Ovary (tissue), 7 donors: ENCODE measurements at regions not wholly inside any gene's neighbourhood (a gene's known extent, or its start where the extent isn't known, plus 50 kb on each side); places are given as distances from the start of the nearest gene placed in this dataset.

Source experiments
- DNase-seq, 5 donors: peaks; one replicate each; pipeline ENCODE4 v3.0.0-alpha.2; 2019 to 2020
- H3K27ac ChIP-seq, 2 donors: fragments of 200-600 bp; one replicate each; pipeline versions ENCODE4 v1.5.1 to v1.8.0; 2019 to 2022
- H3K27me3 ChIP-seq: fragments of 200-600 bp; one replicate; pipeline ENCODE4 v1.8.0; 2022
- H3K36me3 ChIP-seq: fragments of 200-600 bp; sonication (generic); one replicate; pipeline ENCODE4 v1.5.1; 2019
- H3K4me1 ChIP-seq: one replicate; pipeline ENCODE4 v1.8.1; 2013; ENCODE audit warnings: mild to moderate bottlenecking, moderate library complexity; ENCODE audit not compliant: insufficient read depth
- H3K4me3 ChIP-seq: fragments of 200-600 bp; sonication (generic); one replicate; pipeline ENCODE4 v1.5.1; 2017
- H3K9me3 ChIP-seq, 2 donors: fragments of 200-600 bp in 1 of 2; sonication (generic) in 1 of 2; one replicate each; pipeline versions ENCODE4 v1.5.1 to v1.8.1; 2013 to 2019; ENCODE audit warnings: mild to moderate bottlenecking in 1 of 2, moderate library complexity in 1 of 2
- EP300 ChIP-seq: sonication (generic); formaldehyde crosslinking; IDR thresholded peaks from one replicate; pipeline ENCODE4 v1.6.1; 2017; ENCODE audit warnings: antibody characterized with exemption
- POLR2A ChIP-seq: fragments of 450-650 bp; IDR thresholded peaks from one replicate; pipeline ENCODE4 v1.6.1; 2017; ENCODE audit warnings: antibody characterized with exemption, mild to moderate bottlenecking, moderate library complexity
- WGBS, 3 donors: extraction: QIAGEN DNeasy Blood & Tissue Kit in 1 of 3; methylation state at CpG; one replicate each; pipeline versions ENCODE4 v1.1.5 to v1.1.7; 2013 to 2017; 5-methylcytosine and 5-hydroxymethylcytosine counted together
- intact Hi-C, 4 donors: fragments of 100-400 bp; cut with DNase I; formaldehyde crosslinking; loops; one replicate each; pipeline versions ENCODE4 v1.11.0 to v1.15.1; 2022 to 2023
- TF ChIP-seq, protein P1 (sequence below), 3 donors: fragments of 450-650 bp in 2 of 3; fragments of 200-600 bp in 1 of 3; IDR thresholded peaks; one replicate each; pipeline versions ENCODE4 v1.5.1 to v1.8.0; 2016 to 2022; ENCODE audit warnings: antibody characterized with exemption in 3 of 3, mild to moderate bottlenecking in 1 of 3
- donor health status: DM: no; HTN: no; CAD: no; lungs with moderate emphysema.
- donor health status: DM: no; HTN: no; CAD: no.
- donor health status: Bipolar disorder and iron deficiency.
- donor health status: DM: no; HTN: no; CAD: no.
- donor health status: DM: yes; HTN: yes; CAD: no.

DNA sequence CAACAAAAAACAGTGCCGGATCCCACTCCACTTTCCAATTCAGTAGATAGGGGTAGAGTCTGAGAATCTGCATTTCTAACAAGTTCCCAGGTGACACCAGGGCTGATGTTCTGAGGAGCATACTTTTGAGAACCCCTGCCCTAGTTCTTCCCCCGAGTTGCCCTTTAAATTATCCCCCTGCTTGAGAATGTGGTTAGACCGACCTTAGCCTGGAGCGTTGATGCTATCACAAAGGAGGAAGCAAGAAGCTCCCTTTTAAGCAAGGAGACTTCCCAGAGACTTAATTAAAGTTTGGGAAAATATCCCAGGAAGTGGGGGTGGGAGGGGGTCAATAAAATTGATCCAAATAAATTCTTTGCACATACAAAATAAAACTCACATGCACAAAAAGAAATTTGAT, 485.9 kb downstream of the SMARCA1 start:
- Histone ChIP-seq H3K4me1 (no peaks in the 10 kb centered on the region), H3K36me3 (no peaks in the 10 kb centered on the region), H3K9me3 (no peaks in the 10 kb centered on the region), H3K4me3 (no peak overlapping the region), H3K27ac (no peak overlapping the region), H3K27me3 (no peaks in the 10 kb centered on the region)
- TF ChIP-seq EP300 = no peak
- TF ChIP-seq, protein P1, sequence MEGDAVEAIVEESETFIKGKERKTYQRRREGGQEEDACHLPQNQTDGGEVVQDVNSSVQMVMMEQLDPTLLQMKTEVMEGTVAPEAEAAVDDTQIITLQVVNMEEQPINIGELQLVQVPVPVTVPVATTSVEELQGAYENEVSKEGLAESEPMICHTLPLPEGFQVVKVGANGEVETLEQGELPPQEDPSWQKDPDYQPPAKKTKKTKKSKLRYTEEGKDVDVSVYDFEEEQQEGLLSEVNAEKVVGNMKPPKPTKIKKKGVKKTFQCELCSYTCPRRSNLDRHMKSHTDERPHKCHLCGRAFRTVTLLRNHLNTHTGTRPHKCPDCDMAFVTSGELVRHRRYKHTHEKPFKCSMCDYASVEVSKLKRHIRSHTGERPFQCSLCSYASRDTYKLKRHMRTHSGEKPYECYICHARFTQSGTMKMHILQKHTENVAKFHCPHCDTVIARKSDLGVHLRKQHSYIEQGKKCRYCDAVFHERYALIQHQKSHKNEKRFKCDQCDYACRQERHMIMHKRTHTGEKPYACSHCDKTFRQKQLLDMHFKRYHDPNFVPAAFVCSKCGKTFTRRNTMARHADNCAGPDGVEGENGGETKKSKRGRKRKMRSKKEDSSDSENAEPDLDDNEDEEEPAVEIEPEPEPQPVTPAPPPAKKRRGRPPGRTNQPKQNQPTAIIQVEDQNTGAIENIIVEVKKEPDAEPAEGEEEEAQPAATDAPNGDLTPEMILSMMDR (IDR thresholded peaks at IDR 0.05) = no peak
- no peak for TF ChIP-seq POLR2A
- WGBS, 3 donors = 47 to 62% (median 56%) methylated on average over 4 of the region's 4 CpGs
- intact Hi-C loops = no loop called here
- DNase-seq = no peak

- H3K27ac ChIP-seq = no peak overlapping the region
- H3K36me3 ChIP-seq = no peaks in the 10 kb centered on the region
- no peak overlapping the region for H3K4me3 ChIP-seq
- intact Hi-C loops = no loop called here
- DNase-seq = no peak
- H3K4me1 ChIP-seq = no peaks in the 10 kb centered on the region
- TF ChIP-seq, protein P1 (IDR thresholded peaks at IDR 0.05) = no peak
- no peak for TF ChIP-seq POLR2A
- no peak for TF ChIP-seq EP300
- H3K27me3 ChIP-seq = no peaks in the 10 kb centered on the region
- H3K9me3 ChIP-seq = no peaks in the 10 kb centered on the region
Observed at GRCh38 chrX:129035180-129035579, 488.1 kb downstream of the SMARCA1 start.

- Histone ChIP-seq H3K4me1 (no peaks in the 10 kb centered on the region), H3K4me3 (no peak overlapping the region), H3K36me3 (no peaks in the 10 kb centered on the region), H3K9me3 (no peaks in the 10 kb centered on the region), H3K27me3 (no peaks in the 10 kb centered on the region), H3K27ac (no peak overlapping the region)
- DNase-seq = no peak
- 31 to 59% (median 45%) methylated on average over 1 of the region's 1 CpG for WGBS, 3 donors
- no peak for TF ChIP-seq EP300
- no peak for TF ChIP-seq POLR2A
- TF ChIP-seq, protein P1 (IDR thresholded peaks at IDR 0.05) = no peak
- intact Hi-C loops = no loop called here
Observed at GRCh38 chrX:129034196-129034595, 489.1 kb downstream of the SMARCA1 start.

DNA sequence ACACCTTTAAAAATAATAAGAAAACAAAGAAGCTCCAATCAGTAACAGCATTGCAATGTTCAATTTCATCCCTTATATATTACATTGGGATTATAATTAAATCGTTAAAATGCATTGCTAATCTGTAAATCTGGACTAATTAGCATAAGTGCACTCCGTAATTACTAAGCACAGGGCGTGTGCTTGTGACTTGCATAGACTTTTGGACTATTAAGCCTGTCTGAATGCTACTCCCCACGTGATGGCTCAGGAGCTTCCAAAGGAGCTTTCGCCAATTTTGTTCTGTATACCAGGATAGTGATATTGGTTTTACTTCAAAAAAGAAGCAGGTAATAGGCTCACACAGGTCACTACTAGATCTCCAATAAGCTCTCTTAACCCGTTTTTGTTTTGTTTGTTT, 497.1 kb downstream of the SMARCA1 start:
- H3K27ac ChIP-seq = no peak overlapping the region
- H3K9me3 ChIP-seq = no peaks in the 10 kb centered on the region
- no peaks in the 10 kb centered on the region for H3K27me3 ChIP-seq
- H3K4me3 ChIP-seq = no peak overlapping the region
- DNase-seq = no peak
- intact Hi-C loops = no loop called here
- no peaks in the 10 kb centered on the region for H3K4me1 ChIP-seq
- H3K36me3 ChIP-seq = no peaks in the 10 kb centered on the region
- TF ChIP-seq POLR2A = no peak
- WGBS, 3 donors = 51 to 53% (median 51%) methylated on average over 6 of the region's 6 CpGs

DNA sequence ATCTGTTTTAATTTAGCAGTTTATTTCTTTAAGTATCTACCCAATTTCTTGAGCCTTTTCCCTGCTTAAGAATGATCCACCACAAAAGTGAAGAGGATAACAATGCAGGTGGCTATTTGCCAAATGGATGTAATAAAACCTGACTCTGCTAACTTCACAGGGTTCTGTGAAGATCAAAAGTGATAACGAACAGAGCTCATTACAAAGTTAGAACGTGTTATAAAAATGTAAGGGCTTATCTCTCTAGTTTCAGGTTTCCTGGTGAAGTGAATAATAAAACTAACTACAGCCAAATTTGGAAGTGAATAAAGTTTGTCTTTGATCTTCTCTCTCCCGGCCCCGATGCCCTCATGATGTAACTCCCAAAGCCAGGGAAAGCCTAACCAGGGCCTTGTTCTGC, 497.9 kb downstream of the SMARCA1 start:
- no peak for DNase-seq
- Histone ChIP-seq H3K36me3 (no peaks in the 10 kb centered on the region), H3K4me3 (no peak overlapping the region), H3K4me1 (no peaks in the 10 kb centered on the region), H3K9me3 (no peaks in the 10 kb centered on the region), H3K27me3 (no peaks in the 10 kb centered on the region), H3K27ac (no peak overlapping the region)
- intact Hi-C loops = no loop called here
- WGBS, 3 donors = 18 to 28% (median 27%) methylated on average over 4 of the region's 4 CpGs
- TF ChIP-seq EP300 = no peak

GRCh38 chrX:129019412-129019811, 503.9 kb downstream of the SMARCA1 start:
- Histone ChIP-seq H3K4me1 (no peaks in the 10 kb centered on the region), H3K4me3 (no peak overlapping the region), H3K27ac (no peak overlapping the region), H3K9me3 (no peaks in the 10 kb centered on the region), H3K36me3 (no peaks in the 10 kb centered on the region), H3K27me3 (no peaks in the 10 kb centered on the region)
- no peak for DNase-seq
- 64 to 78% (median 67%) methylated on average over 3 of the region's 3 CpGs for WGBS, 3 donors
- intact Hi-C loops = no loop called here
- TF ChIP-seq, protein P1 (IDR thresholded peaks at IDR 0.05) = no peak
- TF ChIP-seq EP300 (no peak), POLR2A (no peak)
